WTC11 (cell line): ENCODE measurements at regions not wholly inside any gene's neighbourhood (a gene's known extent, or its start where the extent isn't known, plus 50 kb on each side); places are given as distances from the start of the nearest gene placed in this dataset.

Experiments
- ATAC-seq: fragments of 200-7000 bp; cut with Tn5 transposase; 2 replicates; pipeline ENCODE4 v1.10.0; 2021; ENCODE audit warnings: mild to moderate bottlenecking, moderate library complexity
- CTCF ChIA-PET: fragments of 300-600 bp; sonication (Branson Sonifier 250); formaldehyde crosslinking; loops from one replicate; lab custom pipeline; 2021; ENCODE audit warnings: antibody characterized with exemption; lab: Charles Lee
- POLR2A ChIA-PET: fragments of 350-600 bp; sonication (Branson Sonifier 250); formaldehyde crosslinking; loops from one replicate; lab custom pipeline; 2021; ENCODE audit warnings: antibody characterized with exemption; lab: Charles Lee
- DNase-seq: peaks from one replicate; pipeline ENCODE4 v3.0.0; 2021; ENCODE audit warnings: low spot score
- H3K27ac Mint-ChIP-seq: 2 replicates; pipeline ENCODE4 v1.8.0; 2021; ENCODE audit warnings: mixed read lengths
- H3K27me3 Mint-ChIP-seq: 2 replicates; pipeline ENCODE4 v1.8.0; 2021; ENCODE audit warnings: low read depth, mild to moderate bottlenecking, moderate library complexity, mixed read lengths
- H3K36me3 Mint-ChIP-seq: 2 replicates; pipeline ENCODE4 v1.8.0; 2021; ENCODE audit warnings: mixed read lengths
- H3K4me1 Mint-ChIP-seq: 2 replicates; pipeline ENCODE4 v1.8.0; 2022; ENCODE audit warnings: mixed read lengths
- H3K4me3 Mint-ChIP-seq: 2 replicates; pipeline ENCODE4 v1.8.0; 2021; ENCODE audit warnings: mild to moderate bottlenecking, moderate library complexity, mixed read lengths
- H3K9me3 Mint-ChIP-seq: 2 replicates; pipeline ENCODE4 v1.8.0; 2021; ENCODE audit warnings: mixed read lengths
- AR ChIP-seq: fragments of 250-450 bp; sonication (Bioruptor Pico); IDR thresholded peaks from 2 replicates; pipeline ENCODE4 v1.9.0; 2021; ENCODE audit warnings: mild to moderate bottlenecking
- ARID4B ChIP-seq: sonication (generic); formaldehyde crosslinking; IDR thresholded peaks from 2 replicates; pipeline ENCODE4 v1.8.0; 2023; ENCODE audit warnings: missing genetic modification reagents, mild to moderate bottlenecking, borderline replicate concordance
- ATF3 ChIP-seq: sonication (generic); formaldehyde crosslinking; conservative IDR thresholded peaks from 2 replicates; pipeline ENCODE4 v1.8.1; 2022; ENCODE audit warnings: mild to moderate bottlenecking, missing genetic modification reagents
- E2F5 ChIP-seq: sonication (generic); formaldehyde crosslinking; IDR thresholded peaks from 2 replicates; pipeline ENCODE4 v1.8.1; 2022; ENCODE audit warnings: mild to moderate bottlenecking, moderate library complexity, missing genetic modification reagents
- FOXP1 ChIP-seq: sonication (generic); formaldehyde crosslinking; IDR thresholded peaks from 2 replicates; pipeline ENCODE4 v1.8.0; 2022; ENCODE audit warnings: missing genetic modification reagents, mild to moderate bottlenecking, moderate library complexity, borderline replicate concordance
- HMGA2 ChIP-seq: fragments of 250-450 bp; sonication (Bioruptor Pico); IDR thresholded peaks from 2 replicates; pipeline ENCODE4 v1.4.0; 2021; ENCODE audit warnings: mild to moderate bottlenecking, moderate library complexity
- KAT7 ChIP-seq: sonication (generic); formaldehyde crosslinking; IDR thresholded peaks from 2 replicates; pipeline ENCODE4 v1.8.1; 2023; ENCODE audit warnings: missing genetic modification reagents, mild to moderate bottlenecking, borderline replicate concordance
- MXD4 ChIP-seq: fragments of 250-450 bp; sonication (Bioruptor Pico); IDR thresholded peaks from 2 replicates; pipeline ENCODE4 v1.8.0; 2021; ENCODE audit warnings: mild to moderate bottlenecking, moderate library complexity, borderline replicate concordance
- NFATC4 ChIP-seq: fragments of 250-450 bp; sonication (Bioruptor Pico); IDR thresholded peaks from 2 replicates; pipeline ENCODE4 v1.9.0; 2021; ENCODE audit warnings: mild to moderate bottlenecking
- NFYB ChIP-seq: sonication (generic); formaldehyde crosslinking; conservative IDR thresholded peaks from 2 replicates; pipeline ENCODE4 v1.8.0; 2022; ENCODE audit warnings: low read depth, missing genetic modification reagents
- NR1H2 ChIP-seq: sonication (generic); formaldehyde crosslinking; IDR thresholded peaks from 2 replicates; pipeline ENCODE4 v1.9.0; 2021; ENCODE audit warnings: mild to moderate bottlenecking, moderate library complexity, missing genetic modification reagents
- NR3C1 ChIP-seq: sonication (generic); formaldehyde crosslinking; conservative IDR thresholded peaks from 2 replicates; pipeline ENCODE4 v1.8.1; 2023; ENCODE audit warnings: low read depth, mild to moderate bottlenecking, missing genetic modification reagents
- PREB ChIP-seq: sonication (generic); formaldehyde crosslinking; IDR thresholded peaks from 2 replicates; pipeline ENCODE4 v1.8.1; 2022; ENCODE audit warnings: mild to moderate bottlenecking, missing genetic modification reagents, moderate library complexity, borderline replicate concordance
- SMAD3 ChIP-seq: sonication (generic); formaldehyde crosslinking; IDR thresholded peaks from 2 replicates; pipeline ENCODE4 v1.8.0; 2022; ENCODE audit warnings: missing genetic modification reagents, mild to moderate bottlenecking, borderline replicate concordance
- SOX15 ChIP-seq: fragments of 250-450 bp; sonication (Bioruptor Pico); IDR thresholded peaks from 2 replicates; pipeline ENCODE4 v1.9.0; 2021; ENCODE audit warnings: mild to moderate bottlenecking
- ZMAT4 ChIP-seq: fragments of 250-450 bp; sonication (Bioruptor Pico); IDR thresholded peaks from 2 replicates; pipeline ENCODE4 v1.9.0; 2021; ENCODE audit warnings: mild to moderate bottlenecking
- ZNF219 ChIP-seq: sonication (generic); formaldehyde crosslinking; IDR thresholded peaks from 2 replicates; pipeline ENCODE4 v1.8.0; 2023; ENCODE audit warnings: missing genetic modification reagents, mild to moderate bottlenecking, borderline replicate concordance
- ZNF425 ChIP-seq: fragments of 250-450 bp; sonication (Bioruptor Pico); conservative IDR thresholded peaks from 2 replicates; pipeline ENCODE4 v1.9.0; 2021; ENCODE audit warnings: mild to moderate bottlenecking
- ZSCAN18 ChIP-seq: fragments of 250-450 bp; sonication (Bioruptor Pico); IDR thresholded peaks from 2 replicates; pipeline ENCODE4 v2.1.2; 2022; ENCODE audit warnings: mild to moderate bottlenecking, moderate library complexity

- TF ChIP-seq ZMAT4 (CRISPR knock-in tag) (no peak), PREB (no peak), HMGA2 (CRISPR knock-in tag) (no peak), AR (no peak), KAT7 (CRISPR knock-in tag) (no peak), ARID4B (CRISPR knock-in tag) (no peak)
Measured at GRCh38 chr2:71862921-71863320, 284.7 kb downstream of the CYP26B1 start (continued).

- CTCF ChIA-PET: interaction anchor here (0.6 to 1.1 kb wide), 3 partner anchors 10 to 63 kb away, joined by 3 to 4 read pairs (median 3); no protein-coding TSS in a partner anchor
- no peaks in the 10 kb centered on the region; the same call in 1 of the 2 replicates for H3K27me3 Mint-ChIP-seq
Measured at GRCh38 chr2:71861186-71862160, 286.2 kb downstream of the CYP26B1 start.

More at GRCh38 chr2:71861186-71862160, 286.2 kb downstream of the CYP26B1 start:
- Mint-ChIP-seq H3K4me1 (peaks cover 2% of the 10 kb centered on the region; the same call in 1 of the 2 replicates), H3K4me3 (no peak overlapping the region), H3K9me3 (peaks cover 3% of the 10 kb centered on the region), H3K27ac (no peak overlapping the region), H3K36me3 (no peaks in the 10 kb centered on the region)
- TF ChIP-seq FOXP1 (CRISPR knock-in tag) (no peak), E2F5 (CRISPR knock-in tag) (no peak), NFYB (CRISPR knock-in tag) (no peak), ZNF219 (CRISPR knock-in tag) (no peak), SOX15 (no peak), MXD4 (CRISPR knock-in tag) (no peak), ATF3 (no peak), NR3C1 (no peak), NFATC4 (CRISPR knock-in tag) (no peak), SMAD3 (CRISPR knock-in tag) (no peak), ZSCAN18 (no peak), NR1H2 (no peak), ZNF425 (no peak)
- ATAC-seq (no peak), DNase-seq (no peak)
- POLR2A ChIA-PET: no interaction called here
